Liver (tissue), 8 donors: ENCODE measurements at regions not wholly inside any gene's neighbourhood (a gene's known extent, or its start where the extent isn't known, plus 50 kb on each side); places are given as distances from the start of the nearest gene placed in this dataset.

ENCODE experiments used
- DNase-seq: peaks from one replicate; pipeline ENCODE4 v3.0.0-alpha.2; 2017; ENCODE audit warnings: low spot score
- H3K27ac ChIP-seq, 2 donors: one replicate each; pipeline ENCODE4 v1.7.0; 2013; ENCODE audit warnings: inconsistent platforms in 2 of 2, low read length in 2 of 2, control low read depth in 1 of 2, low read depth in 1 of 2, mild to moderate bottlenecking in 1 of 2
- H3K27me3 ChIP-seq, 4 donors: one replicate each; pipeline versions ENCODE4 v1.6.1 to v1.7.0; 2013; ENCODE audit warnings: low read length in 3 of 4, inconsistent platforms in 1 of 4, mild to moderate bottlenecking in 1 of 4, moderate library complexity in 1 of 4; ENCODE audit not compliant: control insufficient read depth in 4 of 4, insufficient read depth in 4 of 4
- H3K36me3 ChIP-seq, 4 donors: one replicate each; pipeline versions ENCODE4 v1.6.1 to v1.7.0; 2013; ENCODE audit warnings: low read length in 3 of 4, mild to moderate bottlenecking in 3 of 4, low read depth in 1 of 4, moderate library complexity in 1 of 4; ENCODE audit not compliant: control insufficient read depth in 4 of 4, insufficient read depth in 3 of 4
- H3K4me1 ChIP-seq, 4 donors: one replicate each; pipeline versions ENCODE4 v1.6.1 to v1.7.0; 2013; ENCODE audit warnings: low read length in 3 of 4, mild to moderate bottlenecking in 3 of 4, moderate library complexity in 1 of 4; ENCODE audit not compliant: control insufficient read depth in 4 of 4, insufficient read depth in 4 of 4
- H3K4me3 ChIP-seq, 3 donors: one replicate each; pipeline versions ENCODE4 v1.6.1 to v1.7.0; 2013; ENCODE audit warnings: low read length in 3 of 3, control low read depth in 1 of 3, low read depth in 1 of 3, mild to moderate bottlenecking in 1 of 3
- H3K9ac ChIP-seq, 2 donors: one replicate each; pipeline ENCODE4 v1.7.0; 2013; ENCODE audit warnings: low read length in 2 of 2, mild to moderate bottlenecking in 2 of 2, moderate library complexity in 2 of 2, control low read depth in 1 of 2, low read depth in 1 of 2
- H3K9me3 ChIP-seq, 4 donors: one replicate each; pipeline versions ENCODE4 v1.6.1 to v1.7.0; 2013; ENCODE audit warnings: low read length in 3 of 4; ENCODE audit not compliant: control insufficient read depth in 4 of 4
- ATF3 ChIP-seq: IDR thresholded peaks from 2 replicates; pipeline ENCODE4 v1.6.1; 2016; ENCODE audit warnings: antibody characterized with exemption
- CTCF ChIP-seq: fragments of 150-350 bp; IDR thresholded peaks from 2 replicates; pipeline ENCODE4 v1.5.1; 2017; ENCODE audit warnings: improper control_type of control experiment, low read depth, low read length; ENCODE audit not compliant: missing input control
- EGR1 ChIP-seq, 2 donors: IDR thresholded peaks; 2 replicates each; pipeline ENCODE4 v1.6.1; 2016 to 2018; ENCODE audit warnings: antibody characterized with exemption in 2 of 2, low read depth in 2 of 2
- FOXA1 ChIP-seq: IDR thresholded peaks from 2 replicates; pipeline ENCODE4 v1.6.1; 2016; ENCODE audit warnings: antibody characterized with exemption
- FOXA2 ChIP-seq: IDR thresholded peaks from 2 replicates; pipeline ENCODE4 v1.6.1; 2016; ENCODE audit warnings: antibody characterized with exemption
- GABPA ChIP-seq, 2 donors: IDR thresholded peaks in 1 of 2; conservative IDR thresholded peaks in 1 of 2; 2 replicates each; pipeline ENCODE4 v1.6.1; 2016; ENCODE audit warnings: antibody characterized with exemption in 2 of 2, mild to moderate bottlenecking in 1 of 2, moderate library complexity in 1 of 2
- HNF4A ChIP-seq, 2 donors: conservative IDR thresholded peaks; 2 replicates each; pipeline ENCODE4 v1.6.1; 2016; ENCODE audit warnings: antibody characterized with exemption in 2 of 2, mild to moderate bottlenecking in 2 of 2
- HNF4G ChIP-seq: IDR thresholded peaks from 2 replicates; pipeline ENCODE4 v1.6.1; 2016; ENCODE audit warnings: antibody characterized with exemption
- JUND ChIP-seq, 2 donors: IDR thresholded peaks; 2 replicates each; pipeline ENCODE4 v1.6.1; 2016; ENCODE audit warnings: antibody characterized with exemption in 2 of 2
- MAX ChIP-seq: IDR thresholded peaks from 2 replicates; pipeline ENCODE4 v1.6.1; 2016; ENCODE audit warnings: antibody characterized with exemption
- NR2F2 ChIP-seq: IDR thresholded peaks from 2 replicates; pipeline ENCODE4 v1.6.1; 2016; ENCODE audit warnings: antibody characterized with exemption
- RAD21 ChIP-seq, 2 donors: IDR thresholded peaks; 2 replicates each; pipeline ENCODE4 v1.6.1; 2016; ENCODE audit warnings: antibody characterized with exemption in 2 of 2, mild to moderate bottlenecking in 2 of 2
- REST ChIP-seq: IDR thresholded peaks from 2 replicates; pipeline ENCODE4 v1.6.1; 2016; ENCODE audit warnings: antibody characterized with exemption, mild to moderate bottlenecking
- RXRA ChIP-seq, 2 donors: IDR thresholded peaks; 2 replicates each; pipeline ENCODE4 v1.6.1; 2017 to 2018; ENCODE audit warnings: antibody characterized with exemption in 2 of 2, mild to moderate bottlenecking in 1 of 2
- SP1 ChIP-seq: IDR thresholded peaks from 2 replicates; pipeline ENCODE4 v1.6.1; 2018; ENCODE audit warnings: antibody characterized with exemption, mild to moderate bottlenecking
- TAF1 ChIP-seq: conservative IDR thresholded peaks from 2 replicates; pipeline ENCODE4 v1.6.1; 2016; ENCODE audit warnings: antibody characterized with exemption, mild to moderate bottlenecking
- YY1 ChIP-seq: IDR thresholded peaks from 2 replicates; pipeline ENCODE4 v1.6.1; 2016; ENCODE audit warnings: antibody characterized with exemption, mild to moderate bottlenecking
- ZBTB33 ChIP-seq: IDR thresholded peaks from 2 replicates; pipeline ENCODE4 v1.6.1; 2016; ENCODE audit warnings: antibody characterized with exemption
- WGBS: extraction: QIAGEN DNeasy Blood & Tissue Kit; methylation state at CpG from one replicate; pipeline ENCODE4 v1.1.7; 2013; 5-methylcytosine and 5-hydroxymethylcytosine counted together
- donor health status: healthy.
- donor health status: healthy.
- donor health status: healthy.
- donor health status: healthy.
- donor health status: healthy.

- no peak for DNase-seq
Observed at GRCh38 chr4:116395408-116395807, 690.0 kb downstream of the TRAM1L1 start.

More at GRCh38 chr4:116395408-116395807, 690.0 kb downstream of the TRAM1L1 start:
- Histone ChIP-seq H3K4me1 (no peaks in the 10 kb centered on the region), H3K27me3 (no peaks in the 10 kb centered on the region), H3K9ac (no peak overlapping the region), H3K27ac (no peak overlapping the region), H3K9me3 (no peaks in the 10 kb centered on the region), H3K36me3 (no peaks in the 10 kb centered on the region), H3K4me3 (no peak overlapping the region)
- TF ChIP-seq HNF4G (no peak), REST (no peak), ATF3 (no peak), EGR1 (IDR thresholded peaks at IDR 0.05; ENCODE audit: low read depth in 2 of 2) (no peak), FOXA1 (no peak), HNF4A (conservative IDR thresholded peaks at IDR 0.05) (no peak), YY1 (no peak), RAD21 (IDR thresholded peaks at IDR 0.05) (no peak), RXRA (IDR thresholded peaks at IDR 0.05) (no peak), GABPA (IDR thresholded peaks at IDR 0.05 in 1 of 2, conservative IDR thresholded peaks at IDR 0.05 in 1 of 2) (no peak), CTCF (no peak), TAF1 (no peak), ZBTB33 (no peak), SP1 (no peak), MAX (no peak), JUND (IDR thresholded peaks at IDR 0.05) (no peak), FOXA2 (no peak), NR2F2 (no peak)
- 86% methylated on average over 3 of the region's 3 CpGs for WGBS
